ENCODE measurements at regions not wholly inside any gene's neighbourhood (a gene's known extent, or its start where the extent isn't known, plus 50 kb on each side); places are given as distances from the start of the nearest gene placed in this dataset.

GRCh38 chr10:36448760-36449691, 676.4 kb upstream of the ANKRD30A start:
- no peak for TF ChIP-seq CTCF (IDR thresholded peaks at IDR 0.05; ENCODE audit: low read depth, low read length, missing control alignments)
- no peak overlapping the region for H3K4me3 ChIP-seq (ENCODE audit: low read depth, low read length)
- DNase-seq (ENCODE audit: low read depth), result no peak

- H3K4me3 ChIP-seq (ENCODE audit: low read depth, low read length), result no peak overlapping the region
- TF ChIP-seq CTCF (IDR thresholded peaks at IDR 0.05; ENCODE audit: low read depth, low read length, missing control alignments), result no peak
- no peak for DNase-seq (ENCODE audit: low read depth)
Observed at GRCh38 chr10:36446881-36447280, 678.5 kb upstream of the ANKRD30A start.

- no peak for DNase-seq (ENCODE audit: low read depth)
- no peak overlapping the region for H3K4me3 ChIP-seq (ENCODE audit: low read depth, low read length)
- TF ChIP-seq CTCF (IDR thresholded peaks at IDR 0.05; ENCODE audit: low read depth, low read length, missing control alignments), result no peak
Observed at GRCh38 chr10:36443233-36443632, 682.2 kb upstream of the ANKRD30A start.

GRCh38 chr10:36441557-36441956, 683.8 kb upstream of the ANKRD30A start:
- TF ChIP-seq CTCF (IDR thresholded peaks at IDR 0.05; ENCODE audit: low read depth, low read length, missing control alignments), result no peak
- no peak overlapping the region for H3K4me3 ChIP-seq (ENCODE audit: low read depth, low read length)
- no peak for DNase-seq (ENCODE audit: low read depth)

GRCh38 chr10:36440539-36440938, 684.9 kb upstream of the ANKRD30A start:
- H3K4me3 ChIP-seq (ENCODE audit: low read depth, low read length), result no peak overlapping the region
- DNase-seq (ENCODE audit: low read depth), result no peak
- no peak for TF ChIP-seq CTCF (IDR thresholded peaks at IDR 0.05; ENCODE audit: low read depth, low read length, missing control alignments)

- TF ChIP-seq CTCF (IDR thresholded peaks at IDR 0.05; ENCODE audit: low read depth, low read length, missing control alignments), result no peak
- DNase-seq (ENCODE audit: low read depth), result no peak
Observed at GRCh38 chr10:36437367-36437766, 688.0 kb upstream of the ANKRD30A start.

GRCh38 chr10:36428507-36428906, 696.9 kb upstream of the ANKRD30A start:
- no peak for TF ChIP-seq CTCF (IDR thresholded peaks at IDR 0.05; ENCODE audit: low read depth, low read length, missing control alignments)
- no peak overlapping the region for H3K4me3 ChIP-seq (ENCODE audit: low read depth, low read length)
- no peak for DNase-seq (ENCODE audit: low read depth)

More at GRCh38 chr10:36437367-36437766, 688.0 kb upstream of the ANKRD30A start:
- H3K4me3 ChIP-seq (ENCODE audit: low read depth, low read length), result no peak overlapping the region
